Large intestine (tissue), 3 donors: ENCODE measurements at regions not wholly inside any gene's neighbourhood (a gene's known extent, or its start where the extent isn't known, plus 50 kb on each side); places are given as distances from the start of the nearest gene placed in this dataset.
A peak's percentile ranks its signal among the peaks of the same experiment; 100 is the strongest.
"Not testable (repeated sequence)": the region's sequence is repeated elsewhere in the genome, so short reads cannot be mapped to it uniquely, and the experiment has no call there.

Experiments used
- DNase-seq, 2 donors: peaks; one replicate each; pipeline versions ENCODE4 v3.0.0 to v3.0.0-alpha.2; 2013
- H3K27ac ChIP-seq: one replicate; pipeline ENCODE4 v1.5.1; 2013; ENCODE audit warnings: low read length
- H3K27me3 ChIP-seq: 2 replicates; pipeline ENCODE4 v1.6.1; 2013; ENCODE audit warnings: low read length; ENCODE audit not compliant: control insufficient read depth, insufficient read depth
- H3K36me3 ChIP-seq: 2 replicates; pipeline ENCODE4 v1.6.1; 2013; ENCODE audit warnings: low read length; ENCODE audit not compliant: control insufficient read depth, insufficient read depth
- H3K4me1 ChIP-seq: one replicate; pipeline ENCODE4 v1.6.1; 2013; ENCODE audit warnings: low read length; ENCODE audit not compliant: control insufficient read depth, insufficient read depth
- H3K4me3 ChIP-seq: one replicate; pipeline ENCODE4 v1.5.1; 2013; ENCODE audit warnings: low read length
- H3K9me3 ChIP-seq: one replicate; pipeline ENCODE4 v1.6.1; 2013; ENCODE audit warnings: mild to moderate bottlenecking, low read depth, low read length, moderate library complexity; ENCODE audit not compliant: control insufficient read depth
- WGBS: methylation state at CpG from one replicate; pipeline ENCODE4 v1.1.5; 2013; ENCODE audit warnings: low lambda C conversion rate; ENCODE audit not compliant: insufficient coverage; 5-methylcytosine and 5-hydroxymethylcytosine counted together

DNA sequence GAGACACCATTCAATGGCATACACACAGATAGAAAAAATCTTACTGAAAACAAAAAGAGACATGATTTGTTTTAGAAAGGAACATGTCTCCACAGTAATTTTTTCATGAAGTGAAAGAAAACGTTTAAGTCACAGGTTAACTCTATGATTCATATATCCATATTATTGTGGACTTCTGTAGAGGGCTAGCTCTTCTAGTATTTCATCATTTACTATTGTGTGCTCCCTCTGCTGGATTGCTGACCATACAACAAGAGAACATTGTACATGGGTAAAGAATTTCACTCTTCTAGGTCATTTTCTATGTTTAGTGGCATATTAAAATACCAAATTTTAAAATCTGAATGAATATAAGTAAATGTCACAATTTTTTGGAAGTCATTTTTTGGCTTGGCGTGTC, 91.8 kb upstream of the POU3F4 start:
- no CpG with 5 or more reads among the region's 2 CpGs for WGBS
- Histone ChIP-seq H3K4me1 (no peaks in the 10 kb centered on the region), H3K9me3 (peaks cover 3% of the 10 kb centered on the region), H3K4me3 (no peak overlapping the region), H3K27me3 (no peaks in the 10 kb centered on the region), H3K27ac (no peak overlapping the region), H3K36me3 (no peaks in the 10 kb centered on the region)
- no peak for DNase-seq

DNA sequence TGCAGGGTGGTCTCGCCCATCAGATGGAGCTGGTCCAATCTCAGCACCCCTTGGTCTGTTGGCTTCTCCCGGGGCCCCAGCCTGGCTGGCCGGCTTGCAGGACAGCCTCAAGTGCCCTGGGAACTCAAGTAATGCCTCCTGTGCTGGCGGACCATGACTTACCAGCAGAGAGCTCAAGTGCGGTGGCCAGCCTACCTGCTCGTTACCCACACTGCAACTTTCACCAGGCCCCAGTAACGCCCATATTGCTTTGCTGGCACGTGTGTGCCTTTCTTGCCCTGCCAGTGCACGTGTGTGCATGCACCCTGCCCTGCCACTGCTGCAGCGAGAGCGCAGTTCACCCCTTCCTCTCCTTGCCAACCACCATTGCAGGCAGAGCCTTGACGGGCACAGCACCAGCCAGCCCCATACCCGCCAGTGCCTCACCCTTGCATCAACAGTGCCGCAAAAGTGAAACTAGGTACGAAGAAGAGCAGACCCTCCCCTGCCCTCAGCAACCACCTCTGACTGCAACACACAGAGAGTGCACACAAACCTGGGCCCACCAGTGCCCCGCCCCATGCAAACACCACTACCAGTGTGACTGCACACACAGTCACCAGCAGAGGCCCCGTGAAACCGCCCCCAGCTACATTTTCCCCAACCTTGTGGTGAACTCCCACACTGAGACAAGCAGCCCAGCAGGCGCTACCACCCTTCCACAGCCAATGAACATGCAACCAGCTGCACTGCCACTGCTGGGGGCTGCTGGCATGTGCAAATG, 88.9 kb upstream of the POU3F4 start:
- no peaks in the 10 kb centered on the region for H3K27me3 ChIP-seq
- no peak for DNase-seq
- peaks cover 3% of the 10 kb centered on the region for H3K9me3 ChIP-seq
- H3K27ac ChIP-seq, result no peak overlapping the region
- no peak overlapping the region for H3K4me3 ChIP-seq
- H3K4me1 ChIP-seq, result no peaks in the 10 kb centered on the region
- no CpG with 5 or more reads among the region's 19 CpGs for WGBS
- H3K36me3 ChIP-seq, result no peaks in the 10 kb centered on the region

DNA sequence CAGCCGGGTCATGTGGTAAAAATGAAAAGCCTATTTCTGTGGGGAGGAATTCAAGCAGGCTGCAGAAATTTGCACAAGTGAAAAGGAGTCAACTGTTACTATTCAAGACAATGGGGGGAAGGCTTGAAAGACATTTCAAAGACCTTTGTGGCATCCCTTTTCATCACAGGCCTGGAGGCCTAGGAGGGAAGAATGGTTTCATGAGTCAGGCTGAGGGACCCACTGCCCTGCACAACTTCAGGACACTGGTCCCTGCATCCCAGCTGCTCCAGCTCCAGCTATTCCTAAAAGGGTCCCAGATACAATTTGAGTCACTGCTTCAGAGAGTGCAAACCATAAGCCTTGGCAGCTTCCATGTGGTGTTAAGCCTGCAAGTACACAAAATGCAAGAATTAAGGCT, 85.3 kb upstream of the POU3F4 start:
- H3K9me3 ChIP-seq, result peaks cover 3% of the 10 kb centered on the region
- WGBS, result no CpG with 5 or more reads among the region's 1 CpG

DNA sequence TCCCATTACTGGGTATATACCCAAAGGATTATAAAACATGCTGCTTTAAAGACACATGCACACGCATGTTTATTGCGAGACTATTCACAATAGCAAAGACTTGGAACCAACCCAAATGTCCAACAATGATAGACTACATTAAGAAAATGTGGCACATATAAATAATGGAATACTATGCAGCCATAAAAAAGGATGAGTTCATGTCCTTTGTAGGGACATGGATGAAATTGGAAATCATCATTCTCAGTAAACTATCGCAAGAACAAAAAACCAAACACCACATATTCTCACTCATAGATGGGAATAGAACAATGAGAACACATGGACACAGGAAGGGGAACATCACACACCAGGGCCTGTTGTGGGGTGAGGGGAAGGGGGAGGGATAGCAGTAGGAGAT, 65.5 kb upstream of the POU3F4 start:
- WGBS, result no CpG with 5 or more reads among the region's 3 CpGs
- not testable (repeated sequence) for H3K27ac ChIP-seq, DNase-seq, H3K36me3 ChIP-seq, H3K4me1 ChIP-seq, H3K9me3 ChIP-seq, H3K27me3 ChIP-seq, H3K4me3 ChIP-seq

More for the DNA sequence above, 85.3 kb upstream of the POU3F4 start:
- no peak for DNase-seq
- Histone ChIP-seq H3K27me3 (no peaks in the 10 kb centered on the region), H3K36me3 (no peaks in the 10 kb centered on the region), H3K4me3 (no peak overlapping the region), H3K27ac (no peak overlapping the region), H3K4me1 (no peaks in the 10 kb centered on the region)

DNA sequence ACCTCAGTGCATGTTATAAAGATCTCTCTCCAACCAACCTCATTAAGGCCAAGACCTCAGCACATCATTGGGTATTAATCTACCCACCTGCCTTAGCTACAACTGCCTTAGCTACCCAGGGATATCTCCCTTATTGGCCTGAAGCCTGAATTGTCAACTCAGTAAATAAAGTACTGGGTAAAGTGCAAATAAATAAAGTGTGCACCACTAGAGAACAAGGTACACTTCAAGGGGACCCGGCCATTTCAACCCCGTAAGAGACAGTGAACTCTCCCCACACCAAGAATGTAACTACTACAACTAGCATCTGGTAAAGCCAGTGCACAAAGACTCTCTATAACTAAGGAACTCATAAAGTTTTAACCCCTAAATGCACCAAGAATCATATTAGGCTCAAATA, 61.7 kb upstream of the POU3F4 start:
- WGBS, result no CpG with 5 or more reads among the region's 2 CpGs
- peak in 1 of 2 donors; percentile 1 for DNase-seq
- Histone ChIP-seq H3K9me3 (no peaks in the 10 kb centered on the region), H3K27me3 (no peaks in the 10 kb centered on the region), H3K4me1 (no peaks in the 10 kb centered on the region), H3K27ac (no peak overlapping the region), H3K4me3 (no peak overlapping the region), H3K36me3 (no peaks in the 10 kb centered on the region)
